ENCODE measurements at regions not wholly inside any gene's neighbourhood (a gene's known extent, or its start where the extent isn't known, plus 50 kb on each side); places are given as distances from the start of the nearest gene placed in this dataset.
A peak's percentile ranks its signal among the peaks of the same experiment; 100 is the strongest.

DNA sequence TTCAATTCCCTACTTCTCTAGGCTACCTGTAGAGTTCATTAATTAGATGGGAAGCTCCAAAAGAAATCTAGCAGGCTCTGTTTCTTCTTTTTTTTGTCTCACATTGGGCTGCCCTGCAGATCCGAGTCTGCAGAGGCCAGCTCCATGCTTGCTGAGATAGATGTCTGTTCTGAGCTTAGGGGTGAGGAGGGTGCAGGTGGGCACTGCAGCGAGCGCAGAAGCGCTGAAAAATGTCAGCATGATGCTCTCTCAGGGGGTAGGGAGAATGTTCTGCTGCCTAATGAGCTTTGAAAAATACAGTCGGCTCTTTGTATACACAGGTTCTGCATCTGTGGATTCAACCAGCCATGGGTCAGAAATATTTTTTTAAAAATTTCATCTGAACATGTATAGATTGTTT is 56.8 kb upstream of the KCNA3 start:
- Mint-ChIP-seq H3K36me3 (ENCODE audit: low read depth) (no peaks in the 10 kb centered on the region), H3K27me3 (ENCODE audit: low read depth) (peaks cover 12% of the 10 kb centered on the region), H3K9me3 (ENCODE audit: insufficient read depth) (no peaks in the 10 kb centered on the region), H3K4me3 (no peak overlapping the region), H3K4me1 (ENCODE audit: low read depth) (peaks cover 22% of the 10 kb centered on the region), H3K27ac (no peak overlapping the region)
- ChIA-PET CTCF (interaction anchor here (1.0 to 6.4 kb wide), 4 partner anchors 16 to 112 kb away, joined by 3 to 31 read pairs (median 4); no protein-coding TSS in a partner anchor), POLR2A (no interaction called here)
- ATAC-seq (no peak), DNase-seq (no peak)

GRCh38 chr1:110728388-110729001 is 53.8 kb upstream of the KCNA3 start:
- peaks cover 33% of the 10 kb centered on the region for H3K4me1 Mint-ChIP-seq (ENCODE audit: low read depth)
- no peak for ATAC-seq
- CTCF ChIA-PET: interaction anchor here (1.1 kb wide), 1 partner anchor 55 kb away, joined by 3 read pairs; no protein-coding TSS in a partner anchor

DNA sequence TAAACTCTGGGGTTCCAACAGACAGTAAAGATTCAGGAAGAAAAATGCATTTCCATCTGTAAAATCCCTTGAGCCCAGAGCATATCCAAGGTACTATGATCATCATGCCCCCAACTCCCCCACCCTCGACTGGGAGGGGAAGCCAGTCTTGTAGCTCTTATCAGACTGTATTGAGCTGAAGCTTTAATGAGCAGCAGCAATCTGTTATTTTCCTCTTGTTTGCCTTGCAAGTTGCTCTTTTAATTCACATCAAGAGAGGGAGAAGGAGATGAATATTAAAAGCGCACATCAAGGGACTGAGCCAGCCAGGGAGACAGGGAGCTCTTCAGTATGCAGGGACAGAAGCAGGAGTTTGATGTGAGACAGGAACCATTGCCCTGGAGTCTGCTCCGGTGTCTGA is 52.5 kb upstream of the KCNA3 start:
- no peaks in the 10 kb centered on the region for H3K36me3 Mint-ChIP-seq (ENCODE audit: low read depth)
- no peaks in the 10 kb centered on the region for H3K27me3 Mint-ChIP-seq (ENCODE audit: low read depth)
- H3K27ac Mint-ChIP-seq: peak overlapping the region; percentile 80
- H3K4me3 Mint-ChIP-seq: peak overlapping the region; percentile 60
- ATAC-seq (peak; percentile 35), DNase-seq (no peak)
- H3K4me1 Mint-ChIP-seq (ENCODE audit: low read depth): peaks cover 33% of the 10 kb centered on the region
- H3K9me3 Mint-ChIP-seq (ENCODE audit: insufficient read depth): no peaks in the 10 kb centered on the region
- ChIA-PET CTCF (interaction anchor here (0.7 to 1.9 kb wide), 12 partner anchors 8 to 457 kb away, joined by 3 to 15 read pairs (median 4); no protein-coding TSS in a partner anchor), POLR2A (interaction anchor here (0.6 to 1.6 kb wide), 3 partner anchors 8 to 460 kb away, joined by 3 to 12 read pairs (median 3); no protein-coding TSS in a partner anchor)

More at GRCh38 chr1:110728388-110729001, 53.8 kb upstream of the KCNA3 start:
- H3K36me3 Mint-ChIP-seq (ENCODE audit: low read depth): no peaks in the 10 kb centered on the region
- peaks cover 3% of the 10 kb centered on the region for H3K27me3 Mint-ChIP-seq (ENCODE audit: low read depth)
- H3K9me3 Mint-ChIP-seq (ENCODE audit: insufficient read depth): no peaks in the 10 kb centered on the region
- no peak overlapping the region for H3K27ac Mint-ChIP-seq
- POLR2A ChIA-PET: no interaction called here
- DNase-seq: no peak
- H3K4me3 Mint-ChIP-seq: no peak overlapping the region

- POLR2A ChIA-PET: interaction anchor here (1.1 to 1.6 kb wide), 2 partner anchors 9 to 54 kb away, joined by 3 to 12 read pairs; no protein-coding TSS in a partner anchor
- DNase-seq: no peak
- CTCF ChIA-PET: interaction anchor here (0.7 to 1.9 kb wide), 12 partner anchors 9 to 457 kb away, joined by 3 to 15 read pairs (median 4); no protein-coding TSS in a partner anchor
- peaks cover 33% of the 10 kb centered on the region for H3K4me1 Mint-ChIP-seq (ENCODE audit: low read depth)
- no peaks in the 10 kb centered on the region for H3K9me3 Mint-ChIP-seq (ENCODE audit: insufficient read depth)
- H3K27ac Mint-ChIP-seq: peak overlapping the region; percentile 80
- peak overlapping the region; percentile 60 for H3K4me3 Mint-ChIP-seq
- H3K27me3 Mint-ChIP-seq (ENCODE audit: low read depth): no peaks in the 10 kb centered on the region
- ATAC-seq: peak; percentile 55
- H3K36me3 Mint-ChIP-seq (ENCODE audit: low read depth): no peaks in the 10 kb centered on the region
These were observed 52.0 kb upstream of the KCNA3 start for GRCh38 chr1:110726755-110727154.

Data from activated CD8-positive, alpha-beta T cell treated with anti-CD3 and anti-CD28 coated beads, Interleukin-2, amount 10 ng/mL, durations not matched to agents 7 days and 5 days (primary cell).